K562 (cell line): ENCODE measurements at regions not wholly inside any gene's neighbourhood (a gene's known extent, or its start where the extent isn't known, plus 50 kb on each side); places are given as distances from the start of the nearest gene placed in this dataset.

Experiments used
- ATAC-seq: fragments of 200-7000 bp; cut with Tn5 transposase; 3 replicates; pipeline ENCODE4 v1.9.1; 2020; ENCODE audit warnings: moderate library complexity
- BruUV-seq: library from RNA; stranded (reverse); fragments of 400-500 nt; replicated peaks from 2 replicates; lab custom pipeline; 2021; lab: Mats Ljungman, UMichigan
- CTCF ChIA-PET: fragments of 300-600 bp; formaldehyde crosslinking; extraction: SDS; loops from one replicate; lab custom pipeline; 2021; ENCODE audit warnings: low intra/inter-chr PET ratio; lab: Yijun Ruan, JAX
- POLR2A ChIA-PET: fragments of 300-600, 350-650 bp; sonication (Branson Sonifier 250); formaldehyde crosslinking; extraction: SDS; loops from one replicate; lab custom pipeline; 2021; ENCODE audit warnings: antibody characterized with exemption, inconsistent platforms; lab: Yijun Ruan, JAX
- DNase-seq, 4 experiments: peaks; one replicate each; pipeline versions ENCODE4 v3.0.0 to v3.0.0-alpha.2; 2011 to 2018; ENCODE audit warnings: low spot score in 3 of 4, mixed read lengths in 3 of 4; ENCODE audit errors: extremely low read depth in 1 of 4
- FAIRE-seq: peaks from 2 replicates; lab custom pipeline; 2011; peaks lifted over from hg19 to GRCh38; lab: Jason Lieb, UNC
- H2AFZ ChIP-seq: 2 replicates; pipeline ENCODE4 v1.6.0; 2011; ENCODE audit warnings: low read depth, low read length, control low read depth, inconsistent platforms
- H3K27ac ChIP-seq: fragments of 200-600 bp; 3 replicates; pipeline ENCODE4 v1.8.0; 2011; ENCODE audit warnings: low read depth, mild to moderate bottlenecking, control low read depth, inconsistent platforms, low read length, moderate library complexity, mixed read lengths; ENCODE audit errors: extremely low read depth
- H3K27me3 ChIP-seq, 2 experiments: fragments of 300-600 bp in 1 of 2; 2 replicates in 1 of 2; 3 replicates in 1 of 2; pipeline versions ENCODE4 v1.6.0 to v1.8.0; 2011; ENCODE audit warnings: inconsistent platforms in 2 of 2, low read length in 2 of 2, mild to moderate bottlenecking in 1 of 2, mixed read lengths in 1 of 2, moderate library complexity in 1 of 2; ENCODE audit not compliant: control insufficient read depth in 2 of 2, insufficient read depth in 2 of 2
- H3K36me3 ChIP-seq: fragments of 300-600 bp; 3 replicates; pipeline ENCODE4 v1.8.0; 2011; ENCODE audit warnings: mild to moderate bottlenecking, low read length, inconsistent platforms; ENCODE audit not compliant: control insufficient read depth, insufficient read depth
- H3K4me1 ChIP-seq, 2 experiments: fragments of 200-600 bp in 1 of 2; replicated peaks in 1 of 2; 2 replicates in 1 of 2; 3 replicates in 1 of 2; pipeline versions ENCODE4 v1.5.1 to v1.8.0; 2011; ENCODE audit warnings: inconsistent platforms in 2 of 2, low read length in 2 of 2, mild to moderate bottlenecking in 1 of 2, mixed read lengths in 1 of 2, moderate library complexity in 1 of 2; ENCODE audit not compliant: control insufficient read depth in 2 of 2, insufficient read depth in 2 of 2
- H3K4me2 ChIP-seq: 2 replicates; pipeline ENCODE4 v1.6.1; 2011; ENCODE audit warnings: low read length, control low read depth, inconsistent platforms, mixed read lengths; ENCODE audit not compliant: insufficient read depth
- H3K4me3 ChIP-seq: fragments of 200-600 bp; sonication (generic), shearing (Covaris generic); 2 replicates; pipeline ENCODE4 v1.5.1; 2016; ENCODE audit warnings: control low read depth, inconsistent platforms
- H3K79me2 ChIP-seq: fragments of 200-600 bp; 3 replicates; pipeline ENCODE4 v1.8.0; 2011; ENCODE audit warnings: low read length, inconsistent platforms; ENCODE audit not compliant: control insufficient read depth, insufficient read depth
- H3K9ac ChIP-seq, 2 experiments: 2 replicates each; pipeline versions ENCODE4 v1.6.0 to v1.6.1; 2011; ENCODE audit warnings: low read depth in 2 of 2, low read length in 2 of 2, control low read depth in 1 of 2, inconsistent platforms in 1 of 2, mild to moderate bottlenecking in 1 of 2, mixed read lengths in 1 of 2; ENCODE audit not compliant: insufficient read depth in 1 of 2
- H3K9me1 ChIP-seq: one replicate; pipeline ENCODE4 v1.6.0; 2011; ENCODE audit warnings: inconsistent platforms, mild to moderate bottlenecking, low read length, moderate library complexity; ENCODE audit not compliant: control insufficient read depth, insufficient read depth
- H3K9me3 ChIP-seq: replicated peaks from 2 replicates; pipeline ENCODE4 v1.5.1; 2011; ENCODE audit warnings: low read depth, low read length, inconsistent platforms; ENCODE audit not compliant: control insufficient read depth, insufficient read depth
- H4K20me1 ChIP-seq: replicated peaks from 2 replicates; pipeline ENCODE4 v1.6.1; 2011; ENCODE audit warnings: low read length, inconsistent platforms, mixed read lengths; ENCODE audit not compliant: control insufficient read depth, insufficient read depth
- CBX8 ChIP-seq: fragments of 200-600 bp; sonication (generic); IDR thresholded peaks from 2 replicates; pipeline ENCODE4 v1.6.1; 2012; ENCODE audit warnings: borderline replicate concordance, mixed run types, low read depth, mild to moderate bottlenecking, moderate library complexity, mixed read lengths, low read length, control low read depth, inconsistent platforms; ENCODE audit not compliant: poor library complexity, severe bottlenecking; ENCODE audit errors: extremely low read depth
- KLF16 ChIP-seq: IDR thresholded peaks from 2 replicates; pipeline ENCODE4 v1.6.1; 2016; ENCODE audit warnings: antibody characterized with exemption
- L3MBTL2 ChIP-seq: fragments of 450-650 bp; IDR thresholded peaks from 2 replicates; pipeline ENCODE4 v1.6.1; 2016; ENCODE audit warnings: mild to moderate bottlenecking, moderate library complexity
- MTA2 ChIP-seq: fragments of 450-650 bp; IDR thresholded peaks from 2 replicates; pipeline ENCODE4 v1.6.1; 2016; ENCODE audit warnings: low read depth
- MTF1 ChIP-seq: fragments of 250-450 bp; sonication (Bioruptor Pico); IDR thresholded peaks from 2 replicates; pipeline ENCODE4 v1.9.0; 2021; ENCODE audit warnings: moderate library complexity, mild to moderate bottlenecking, inconsistent platforms, borderline replicate concordance
- PHF20 ChIP-seq: fragments of 450-650 bp; IDR thresholded peaks from 2 replicates; pipeline ENCODE4 v1.6.1; 2018; ENCODE audit not compliant: partially characterized antibody
- RAD51 ChIP-seq: fragments of 450-650 bp; IDR thresholded peaks from 2 replicates; pipeline ENCODE4 v1.7.1; 2016; ENCODE audit warnings: low read depth, mild to moderate bottlenecking, borderline replicate concordance
- SAFB2 ChIP-seq: fragments of 200-400 bp; formaldehyde crosslinking; IDR thresholded peaks from 2 replicates; pipeline ENCODE4 v1.6.1; 2018; ENCODE audit warnings: borderline replicate concordance, low read length, low read depth, moderate library complexity; ENCODE audit not compliant: severe bottlenecking
- SMARCA4 ChIP-seq: fragments of 450-650 bp; IDR thresholded peaks from 2 replicates; pipeline ENCODE4 v1.6.1; 2016
- ZNF143 ChIP-seq: sonication (generic); formaldehyde crosslinking; IDR thresholded peaks from 2 replicates; pipeline ENCODE4 v1.9.0; 2022; ENCODE audit warnings: mild to moderate bottlenecking, missing genetic modification reagents
- ZNF263 ChIP-seq: sonication (generic); formaldehyde crosslinking; IDR thresholded peaks from 2 replicates; pipeline ENCODE4 v1.8.0; 2022; ENCODE audit warnings: mild to moderate bottlenecking, missing genetic modification reagents, borderline replicate concordance
- ZNF57 ChIP-seq: fragments of 450-650 bp; formaldehyde crosslinking; IDR thresholded peaks from 2 replicates; pipeline ENCODE4 v1.4.0; 2020; ENCODE audit warnings: mild to moderate bottlenecking, moderate library complexity
- WGBS: fragments of 100-300 bp; shearing (Covaris generic); methylation state at CpG from one replicate; pipeline ENCODE4 v1.1.6; 2016; ENCODE audit warnings: low coverage, mixed read lengths; ENCODE audit not compliant: insufficient coverage; ENCODE audit errors: missing lambda C conversion rate; 5-methylcytosine and 5-hydroxymethylcytosine counted together
- in situ Hi-C: fragments of 300-500 bp; cut with MboI; formaldehyde crosslinking; loops from 4 replicates; pipeline ENCODE4 v1.15.0; 2018; ENCODE audit warnings: inconsistent platforms, mixed read lengths
- intact Hi-C: fragments of 100-400 bp; cut with micrococcal nuclease; formaldehyde crosslinking; loops from 2 replicates; pipeline ENCODE4 v1.14.2; 2022
- TF ChIP-seq, protein P1 (sequence below): fragments of 250-450 bp; sonication (Bioruptor Pico); IDR thresholded peaks from 2 replicates; pipeline ENCODE4 v1.8.0; 2021; ENCODE audit warnings: mild to moderate bottlenecking, moderate library complexity
- TF ChIP-seq, protein P2 (sequence below): IDR thresholded peaks from 2 replicates; pipeline ENCODE4 v1.6.1; 2011; ENCODE audit warnings: borderline replicate concordance, low read depth, mild to moderate bottlenecking, moderate library complexity, low read length; ENCODE audit not compliant: insufficient read depth, poor library complexity, severe bottlenecking

DNA sequence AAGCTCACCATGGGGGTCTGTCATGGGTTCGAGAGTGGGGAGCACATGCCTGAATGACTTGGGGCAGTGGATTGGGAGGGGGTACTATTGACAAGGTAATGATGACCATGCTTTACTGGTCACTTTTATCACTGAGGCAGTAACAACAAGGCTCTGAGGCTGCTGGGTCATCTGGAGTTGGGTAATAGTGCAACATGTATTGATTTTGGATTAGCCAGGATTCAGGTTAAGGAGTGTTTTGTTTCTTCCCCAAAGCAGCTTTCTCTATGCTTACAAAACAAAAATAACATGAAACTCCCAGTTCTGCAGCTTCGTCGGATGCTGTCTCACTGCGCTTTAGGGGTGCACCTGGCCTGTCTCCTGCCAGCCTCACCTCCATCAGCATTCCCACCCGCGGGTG, 155.3 kb downstream of the GADD45G start:
- 0% methylated on average over 5 of the region's 6 CpGs for WGBS
- BruUV-seq, result no TSS peak
- TF ChIP-seq MTA2 (no peak), CBX8 (no peak), ZNF143 (no peak), ZNF57 (CRISPR knock-in tag) (no peak), RAD51 (no peak), PHF20 (no peak)

DNA sequence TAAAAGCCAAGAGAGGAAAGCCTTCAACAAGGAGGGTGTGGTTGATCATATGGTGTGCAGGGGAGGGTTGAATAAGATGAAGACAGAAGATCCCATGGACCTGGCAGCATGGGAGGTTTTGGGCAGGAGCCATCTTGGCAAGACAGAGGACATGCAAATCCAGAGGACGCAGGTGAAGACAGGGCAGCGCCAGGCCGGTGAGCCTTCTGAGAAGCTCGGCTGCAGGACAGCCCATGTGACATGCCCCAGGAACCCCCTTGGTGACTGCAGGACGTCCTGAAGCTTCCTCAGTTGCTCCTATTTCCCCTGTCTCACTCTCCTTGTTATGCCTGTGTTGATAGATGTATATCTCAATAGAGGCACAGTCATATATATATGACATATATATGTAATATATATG, 159.4 kb downstream of the GADD45G start:
- in situ Hi-C loops, result no loop called here
- TF ChIP-seq CBX8, result no peak
- no peak for TF ChIP-seq MTF1 (CRISPR knock-in tag)
- TF ChIP-seq, protein P1, sequence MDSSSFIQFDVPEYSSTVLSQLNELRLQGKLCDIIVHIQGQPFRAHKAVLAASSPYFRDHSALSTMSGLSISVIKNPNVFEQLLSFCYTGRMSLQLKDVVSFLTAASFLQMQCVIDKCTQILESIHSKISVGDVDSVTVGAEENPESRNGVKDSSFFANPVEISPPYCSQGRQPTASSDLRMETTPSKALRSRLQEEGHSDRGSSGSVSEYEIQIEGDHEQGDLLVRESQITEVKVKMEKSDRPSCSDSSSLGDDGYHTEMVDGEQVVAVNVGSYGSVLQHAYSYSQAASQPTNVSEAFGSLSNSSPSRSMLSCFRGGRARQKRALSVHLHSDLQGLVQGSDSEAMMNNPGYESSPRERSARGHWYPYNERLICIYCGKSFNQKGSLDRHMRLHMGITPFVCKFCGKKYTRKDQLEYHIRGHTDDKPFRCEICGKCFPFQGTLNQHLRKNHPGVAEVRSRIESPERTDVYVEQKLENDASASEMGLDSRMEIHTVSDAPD, result no peak
- TF ChIP-seq SAFB2, result no peak
- TF ChIP-seq ZNF263 (CRISPR knock-in tag), result no peak
- no peak for TF ChIP-seq KLF16
- TF ChIP-seq, protein P2, sequence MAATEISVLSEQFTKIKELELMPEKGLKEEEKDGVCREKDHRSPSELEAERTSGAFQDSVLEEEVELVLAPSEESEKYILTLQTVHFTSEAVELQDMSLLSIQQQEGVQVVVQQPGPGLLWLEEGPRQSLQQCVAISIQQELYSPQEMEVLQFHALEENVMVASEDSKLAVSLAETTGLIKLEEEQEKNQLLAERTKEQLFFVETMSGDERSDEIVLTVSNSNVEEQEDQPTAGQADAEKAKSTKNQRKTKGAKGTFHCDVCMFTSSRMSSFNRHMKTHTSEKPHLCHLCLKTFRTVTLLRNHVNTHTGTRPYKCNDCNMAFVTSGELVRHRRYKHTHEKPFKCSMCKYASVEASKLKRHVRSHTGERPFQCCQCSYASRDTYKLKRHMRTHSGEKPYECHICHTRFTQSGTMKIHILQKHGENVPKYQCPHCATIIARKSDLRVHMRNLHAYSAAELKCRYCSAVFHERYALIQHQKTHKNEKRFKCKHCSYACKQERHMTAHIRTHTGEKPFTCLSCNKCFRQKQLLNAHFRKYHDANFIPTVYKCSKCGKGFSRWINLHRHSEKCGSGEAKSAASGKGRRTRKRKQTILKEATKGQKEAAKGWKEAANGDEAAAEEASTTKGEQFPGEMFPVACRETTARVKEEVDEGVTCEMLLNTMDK, result no peak
- no peak for TF ChIP-seq SMARCA4
- TF ChIP-seq L3MBTL2, result no peak

More for the DNA sequence above, 155.3 kb downstream of the GADD45G start:
- in situ Hi-C loops, result no loop called here
- Histone ChIP-seq H3K4me3 (no peak overlapping the region), H4K20me1 (no peaks in the 10 kb centered on the region), H3K9me3 (no peaks in the 10 kb centered on the region), H2AFZ (no peak overlapping the region), H3K27ac (no peak overlapping the region), H3K4me2 (no peak overlapping the region), H3K27me3 (no peaks in the 10 kb centered on the region; a peak in 1 of 5 replicates), H3K9me1 (no peaks in the 10 kb centered on the region), H3K9ac (no peak overlapping the region), H3K79me2 (no peaks in the 10 kb centered on the region), H3K36me3 (no peaks in the 10 kb centered on the region), H3K4me1 (no peaks in the 10 kb centered on the region)
- ATAC-seq, result no peak
- intact Hi-C loops, result no loop called here
- no peak for DNase-seq
- ChIA-PET POLR2A (no interaction called here), CTCF (no interaction called here)
- FAIRE-seq, result no peak

More for the DNA sequence above, 159.4 kb downstream of the GADD45G start:
- Histone ChIP-seq H3K9me3 (no peaks in the 10 kb centered on the region), H3K9ac (no peak overlapping the region), H3K36me3 (no peaks in the 10 kb centered on the region), H3K9me1 (no peaks in the 10 kb centered on the region), H3K4me3 (no peak overlapping the region), H3K27me3 (no peaks in the 10 kb centered on the region), H3K79me2 (no peaks in the 10 kb centered on the region), H3K4me1 (no peaks in the 10 kb centered on the region), H2AFZ (no peak overlapping the region), H3K4me2 (no peak overlapping the region), H3K27ac (no peak overlapping the region), H4K20me1 (no peaks in the 10 kb centered on the region)
- ChIA-PET CTCF (no interaction called here), POLR2A (no interaction called here)
- 2% methylated on average over 5 of the region's 5 CpGs for WGBS
- intact Hi-C loops, result no loop called here
- DNase-seq (no peak), ATAC-seq (no peak), FAIRE-seq (no peak)
- BruUV-seq, result no TSS peak
